Psoas muscle (tissue), 7 donors: ENCODE measurements at regions not wholly inside any gene's neighbourhood (a gene's known extent, or its start where the extent isn't known, plus 50 kb on each side); places are given as distances from the start of the nearest gene placed in this dataset.
"Not testable (repeated sequence)": the region's sequence is repeated elsewhere in the genome, so short reads cannot be mapped to it uniquely, and the experiment has no call there.

Experiments
- ATAC-seq, 4 donors: fragments of 200-7000 bp; cut with Tn5 transposase; one replicate each; pipeline ENCODE4 v1.9.1; 2020; ENCODE audit warnings: moderate library complexity in 3 of 4, mild to moderate bottlenecking in 2 of 4
- DNase-seq, 2 donors: peaks; one replicate each; pipeline ENCODE4 v3.0.0-alpha.2; 2020
- H3K27ac ChIP-seq: fragments of 200-600 bp; one replicate; pipeline ENCODE4 v1.8.0; 2022
- H3K27me3 ChIP-seq, 3 donors: fragments of 200-600 bp in 1 of 3; one replicate each; pipeline versions ENCODE4 v1.6.1 to v1.8.0; 2013 to 2022; ENCODE audit warnings: low read length in 2 of 3, mild to moderate bottlenecking in 2 of 3, moderate library complexity in 1 of 3; ENCODE audit not compliant: insufficient read depth in 3 of 3
- H3K36me3 ChIP-seq, 2 donors: fragments of 200-600 bp in 1 of 2; one replicate each; pipeline versions ENCODE4 v1.6.1 to v1.8.0; 2013 to 2022; ENCODE audit warnings: low read depth in 1 of 2, mild to moderate bottlenecking in 1 of 2, moderate library complexity in 1 of 2; ENCODE audit not compliant: insufficient read depth in 1 of 2
- H3K4me1 ChIP-seq: fragments of 200-600 bp; one replicate; pipeline ENCODE4 v1.8.0; 2022
- H3K4me3 ChIP-seq: fragments of 200-600 bp; one replicate; pipeline ENCODE4 v1.8.0; 2022; ENCODE audit warnings: mild to moderate bottlenecking
- H3K9me3 ChIP-seq: fragments of 200-600 bp; one replicate; pipeline ENCODE4 v1.8.0; 2022
- WGBS, 3 donors: extraction: QIAGEN DNeasy Blood & Tissue Kit; methylation state at CpG; one replicate each; pipeline versions ENCODE4 v1.1.6 to v1.1.7; 2013; 5-methylcytosine and 5-hydroxymethylcytosine counted together
- intact Hi-C, 2 donors: fragments of 100-400 bp; cut with DNase I; formaldehyde crosslinking; loops; one replicate each; pipeline versions ENCODE4 v1.11.0 to v1.14.2; 2022
- TF ChIP-seq, protein P1 (sequence below): fragments of 200-600 bp; IDR thresholded peaks from one replicate; pipeline ENCODE4 v1.8.0; 2022; ENCODE audit warnings: antibody characterized with exemption
- donor health status: healthy with polysubstance abuse.
- donor health status: DM: no; HTN: no; CAD: no; lungs with moderate emphysema.
- donor health status: Bipolar disorder and iron deficiency.
- donor health status: healthy.
- donor health status: DM: yes; HTN: yes; CAD: no.
- donor health status: DM: no; HTN: no; CAD: no.
- donor health status: DM: yes; HTN: yes; CAD: no.

DNA sequence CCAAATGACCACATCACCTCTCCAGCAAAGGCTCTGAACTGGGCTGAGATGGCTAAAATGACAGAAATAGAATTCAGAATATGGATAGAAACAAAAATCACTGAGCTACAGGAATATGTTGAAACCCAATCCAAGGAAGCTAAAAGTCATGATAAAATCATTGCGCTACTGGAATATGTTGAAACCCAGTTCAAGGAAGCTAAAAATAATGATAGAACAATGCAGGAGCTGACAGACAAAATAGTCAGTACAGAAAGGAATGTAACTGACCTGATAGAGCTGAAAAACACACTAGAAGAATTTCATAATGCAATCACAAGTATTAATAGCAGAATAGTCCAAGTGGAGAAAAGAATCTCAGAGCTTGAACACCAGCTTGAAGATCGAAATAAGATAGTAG, 394.9 kb upstream of the GRAMD2B start:
- DNase-seq (no peak), ATAC-seq (no peak)
- Histone ChIP-seq H3K9me3 (peaks cover 3% of the 10 kb centered on the region), H3K4me3 (no peak overlapping the region), H3K4me1 (no peaks in the 10 kb centered on the region), H3K36me3 (no peaks in the 10 kb centered on the region), H3K27me3 (no peaks in the 10 kb centered on the region), H3K27ac (no peak overlapping the region)
- TF ChIP-seq, protein P1, sequence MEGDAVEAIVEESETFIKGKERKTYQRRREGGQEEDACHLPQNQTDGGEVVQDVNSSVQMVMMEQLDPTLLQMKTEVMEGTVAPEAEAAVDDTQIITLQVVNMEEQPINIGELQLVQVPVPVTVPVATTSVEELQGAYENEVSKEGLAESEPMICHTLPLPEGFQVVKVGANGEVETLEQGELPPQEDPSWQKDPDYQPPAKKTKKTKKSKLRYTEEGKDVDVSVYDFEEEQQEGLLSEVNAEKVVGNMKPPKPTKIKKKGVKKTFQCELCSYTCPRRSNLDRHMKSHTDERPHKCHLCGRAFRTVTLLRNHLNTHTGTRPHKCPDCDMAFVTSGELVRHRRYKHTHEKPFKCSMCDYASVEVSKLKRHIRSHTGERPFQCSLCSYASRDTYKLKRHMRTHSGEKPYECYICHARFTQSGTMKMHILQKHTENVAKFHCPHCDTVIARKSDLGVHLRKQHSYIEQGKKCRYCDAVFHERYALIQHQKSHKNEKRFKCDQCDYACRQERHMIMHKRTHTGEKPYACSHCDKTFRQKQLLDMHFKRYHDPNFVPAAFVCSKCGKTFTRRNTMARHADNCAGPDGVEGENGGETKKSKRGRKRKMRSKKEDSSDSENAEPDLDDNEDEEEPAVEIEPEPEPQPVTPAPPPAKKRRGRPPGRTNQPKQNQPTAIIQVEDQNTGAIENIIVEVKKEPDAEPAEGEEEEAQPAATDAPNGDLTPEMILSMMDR: no peak
- WGBS, 3 donors: 96 to 99% (median 97%) methylated on average over 2 of the region's 2 CpGs
- intact Hi-C loops: no loop called here

DNA sequence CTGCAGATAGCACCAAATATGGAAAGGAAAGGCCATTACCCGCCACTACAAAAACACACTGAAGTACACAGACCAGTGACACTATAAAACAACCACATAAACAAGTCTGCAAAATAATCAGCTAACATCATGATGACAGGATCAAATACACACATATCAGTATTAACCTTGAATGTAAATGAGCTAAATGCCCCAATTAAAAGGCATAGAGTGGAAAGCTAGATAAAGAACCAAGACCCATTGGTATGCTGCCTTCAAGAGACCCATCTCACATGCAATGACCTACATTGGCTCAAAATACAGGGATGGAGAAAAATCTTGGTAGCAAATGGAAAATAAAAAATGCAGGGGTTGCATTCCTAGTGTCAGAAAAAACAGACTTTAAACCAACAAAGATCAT, 393.9 kb upstream of the GRAMD2B start:
- H3K27ac ChIP-seq, H3K4me1 ChIP-seq, H3K4me3 ChIP-seq, H3K27me3 ChIP-seq, intact Hi-C loops, DNase-seq, H3K36me3 ChIP-seq, H3K9me3 ChIP-seq, ATAC-seq: not testable (repeated sequence)
- WGBS, 3 donors: 87 to 100% (median 94%) methylated on average over 1 of the region's 1 CpG

DNA sequence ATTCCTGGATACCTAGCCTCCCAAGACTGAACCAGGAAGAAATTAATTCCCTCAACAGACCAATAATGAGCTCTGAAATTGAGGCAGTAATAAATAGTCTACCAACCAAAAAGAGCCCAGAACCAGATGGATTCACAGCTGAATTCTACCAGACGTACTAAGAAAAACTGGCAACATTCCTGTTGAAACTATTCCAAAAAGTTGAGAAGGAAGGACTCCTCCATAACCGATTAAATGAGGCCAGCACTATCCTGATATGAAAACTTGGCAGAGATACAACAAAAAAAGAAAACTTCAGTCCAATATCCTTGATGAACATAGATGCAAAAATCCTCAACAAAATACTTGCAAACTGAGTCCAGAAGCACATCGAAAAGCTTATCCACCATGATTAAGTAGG, 392.5 kb upstream of the GRAMD2B start:
- H3K9me3 ChIP-seq: peaks cover 3% of the 10 kb centered on the region
- WGBS, 3 donors: 35 to 42% (median 40%) methylated on average over 3 of the region's 3 CpGs
- H3K4me1 ChIP-seq: no peaks in the 10 kb centered on the region
- intact Hi-C loops: no loop called here
- TF ChIP-seq, protein P1: no peak
- H3K27ac ChIP-seq: no peak overlapping the region
- DNase-seq (no peak), ATAC-seq (no peak)
- no peaks in the 10 kb centered on the region for H3K36me3 ChIP-seq
- peaks cover 0 to 3% (median 0%) of the 10 kb centered on the region in 3 donors for H3K27me3 ChIP-seq
- no peak overlapping the region for H3K4me3 ChIP-seq

DNA sequence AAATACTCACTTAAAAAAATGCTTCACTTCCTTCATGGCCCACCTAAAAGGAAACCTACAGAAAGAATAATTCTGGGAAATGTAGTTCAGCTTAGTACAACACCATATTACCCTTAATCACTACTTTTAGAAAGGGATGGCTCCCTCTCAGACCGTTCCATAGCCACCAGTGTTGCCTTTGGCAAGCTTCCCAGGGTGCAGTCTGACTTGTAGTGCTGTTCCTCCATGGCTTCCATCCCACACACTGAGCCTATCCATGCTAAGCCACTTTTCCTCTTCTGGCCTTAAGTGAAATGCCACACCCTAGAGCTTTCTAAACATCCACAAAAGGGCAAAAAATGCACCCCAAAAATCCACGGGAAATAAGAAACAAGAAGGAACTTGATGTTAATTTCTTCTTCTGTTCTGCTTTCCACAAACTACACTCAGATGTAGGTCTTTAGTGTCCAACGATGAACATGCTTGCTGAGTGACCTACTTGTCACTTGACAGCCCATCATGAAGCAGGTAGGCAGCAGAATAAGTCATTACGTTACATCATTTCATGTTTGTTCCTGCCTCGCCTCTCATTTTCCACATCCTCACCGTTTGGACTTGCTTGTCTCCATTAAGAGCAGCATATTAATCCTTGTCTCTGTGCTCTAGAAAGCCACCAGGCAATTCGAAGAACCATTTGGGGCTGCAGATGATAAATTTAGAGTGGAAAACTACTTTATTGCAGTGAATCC, 391.1 kb upstream of the GRAMD2B start:
- Histone ChIP-seq H3K9me3 (peaks cover 3% of the 10 kb centered on the region), H3K4me1 (no peaks in the 10 kb centered on the region), H3K36me3 (no peaks in the 10 kb centered on the region), H3K27ac (no peak overlapping the region), H3K4me3 (no peak overlapping the region), H3K27me3 (peaks cover 0 to 3% (median 0%) of the 10 kb centered on the region in 3 donors)
- 68 to 77% (median 74%) methylated on average over 7 of the region's 7 CpGs for WGBS, 3 donors
- intact Hi-C loops: no loop called here
- DNase-seq (no peak), ATAC-seq (no peak)
- TF ChIP-seq, protein P1: no peak

DNA sequence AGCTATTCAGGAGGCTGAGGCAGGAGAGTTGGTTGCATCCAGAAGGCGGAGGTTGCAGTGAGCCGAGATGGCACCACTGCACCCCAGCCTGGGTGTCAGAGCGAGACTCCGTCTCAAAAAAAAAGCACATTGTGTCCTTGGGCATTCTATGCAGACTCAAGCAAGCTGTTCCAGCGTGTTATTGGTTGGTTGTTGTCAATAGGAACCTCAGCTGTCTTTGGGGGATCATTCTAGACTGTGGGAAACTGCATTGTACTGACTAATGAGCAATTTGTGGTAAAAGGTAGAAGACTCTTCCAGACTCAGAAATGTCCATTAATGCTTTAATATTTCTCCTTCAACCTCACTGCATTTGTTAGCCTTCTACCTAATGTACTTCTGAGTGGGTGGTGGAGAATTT, 379.5 kb upstream of the GRAMD2B start:
- Histone ChIP-seq H3K4me3 (no peak overlapping the region), H3K9me3 (no peaks in the 10 kb centered on the region), H3K27me3 (no peaks in the 10 kb centered on the region), H3K36me3 (no peaks in the 10 kb centered on the region), H3K4me1 (no peaks in the 10 kb centered on the region), H3K27ac (no peak overlapping the region)
- intact Hi-C loops: no loop called here
- WGBS, 3 donors: 90 to 93% (median 93%) methylated on average over 5 of the region's 5 CpGs
- TF ChIP-seq, protein P1: no peak
- no peak for DNase-seq
- ATAC-seq: no peak
